Endothelial cell of umbilical vein (primary cell): ENCODE measurements at regions not wholly inside any gene's neighbourhood (a gene's known extent, or its start where the extent isn't known, plus 50 kb on each side); places are given as distances from the start of the nearest gene placed in this dataset.

ENCODE experiments used
- BruUV-seq: library from RNA; stranded (reverse); fragments of 400-500 nt; replicated peaks from 2 replicates; lab custom pipeline; 2021; lab: Mats Ljungman, UMichigan
- CTCF ChIA-PET: fragments of 300-600, 350-600 bp; sonication (Branson Sonifier 250); formaldehyde crosslinking; loops from one replicate; lab custom pipeline; 2021; ENCODE audit warnings: antibody characterized with exemption, inconsistent platforms; lab: Charles Lee
- POLR2A ChIA-PET: fragments of 300-600, 350-600 bp; sonication (Branson Sonifier 250); formaldehyde crosslinking; loops from one replicate; lab custom pipeline; 2021; ENCODE audit warnings: antibody characterized with exemption, inconsistent platforms; lab: Charles Lee
- DNase-seq: peaks from one replicate; pipeline ENCODE4 v3.0.0-alpha.2; 2011; ENCODE audit warnings: low read depth, low spot score
- FAIRE-seq: peaks from 2 replicates; lab custom pipeline; 2011; peaks lifted over from hg19 to GRCh38; lab: Jason Lieb, UNC
- H2AFZ ChIP-seq: 2 replicates; pipeline ENCODE4 v1.6.0; 2012; ENCODE audit warnings: low read depth, low read length, control low read depth, inconsistent platforms
- H3K27ac ChIP-seq: 2 replicates; pipeline ENCODE4 v1.5.1; 2011; ENCODE audit warnings: low read depth, mild to moderate bottlenecking, control low read depth, low read length, moderate library complexity; ENCODE audit not compliant: insufficient read depth
- H3K27me3 ChIP-seq, 2 experiments: 2 replicates each; pipeline versions ENCODE4 v1.6.0 to v1.6.1; 2011; ENCODE audit warnings: low read length in 2 of 2, mixed read lengths in 1 of 2; ENCODE audit not compliant: control insufficient read depth in 2 of 2, insufficient read depth in 2 of 2
- H3K36me3 ChIP-seq, 2 experiments: 2 replicates in 1 of 2; 3 replicates in 1 of 2; pipeline ENCODE4 v1.5.1; 2011; ENCODE audit warnings: low read length in 2 of 2, mild to moderate bottlenecking in 1 of 2, moderate library complexity in 1 of 2; ENCODE audit not compliant: control insufficient read depth in 2 of 2, insufficient read depth in 2 of 2; ENCODE audit errors: extremely low read depth in 1 of 2
- H3K4me1 ChIP-seq: 3 replicates; pipeline ENCODE4 v1.5.1; 2011; ENCODE audit warnings: mild to moderate bottlenecking, low read length; ENCODE audit not compliant: control insufficient read depth, insufficient read depth; ENCODE audit errors: extremely low read depth
- H3K4me2 ChIP-seq: 2 replicates; pipeline ENCODE4 v1.6.1; 2011; ENCODE audit warnings: low read length, control low read depth, mixed read lengths; ENCODE audit not compliant: insufficient read depth
- H3K4me3 ChIP-seq, 3 experiments: fragments of 200-600 bp in 1 of 3; sonication (generic), shearing (Covaris generic) in 1 of 3; replicated peaks in 1 of 3; 2 replicates each; pipeline ENCODE4 v1.5.1; 2011 to 2016; ENCODE audit warnings: control low read depth in 3 of 3, low read length in 3 of 3, mild to moderate bottlenecking in 2 of 3, inconsistent platforms in 1 of 3, low read depth in 1 of 3, moderate library complexity in 1 of 3; ENCODE audit not compliant: insufficient read depth in 1 of 3
- H3K79me2 ChIP-seq: 2 replicates; pipeline ENCODE4 v1.6.0; 2012; ENCODE audit warnings: low read length, inconsistent platforms; ENCODE audit not compliant: control insufficient read depth, insufficient read depth
- H3K9ac ChIP-seq: replicated peaks from 2 replicates; pipeline ENCODE3; 2011; ENCODE audit warnings: low read length, control low read depth; ENCODE audit not compliant: insufficient read depth; ENCODE audit errors: extremely low read depth
- H3K9me1 ChIP-seq: replicated peaks from 3 replicates; pipeline ENCODE4 v1.6.0; 2011; ENCODE audit warnings: mild to moderate bottlenecking, low read length; ENCODE audit not compliant: control insufficient read depth, insufficient read depth; ENCODE audit errors: extremely low read depth
- H3K9me3 ChIP-seq: replicated peaks from 2 replicates; pipeline ENCODE4 v1.5.1; 2012; ENCODE audit warnings: low read length, inconsistent platforms; ENCODE audit not compliant: control insufficient read depth, insufficient read depth
- H4K20me1 ChIP-seq: replicated peaks from 2 replicates; pipeline ENCODE3; 2011; ENCODE audit warnings: mild to moderate bottlenecking, low read length; ENCODE audit not compliant: control insufficient read depth, insufficient read depth; ENCODE audit errors: extremely low read depth
- EZH2 ChIP-seq: IDR thresholded peaks from 2 replicates; pipeline ENCODE4 v1.6.1; 2012; ENCODE audit warnings: borderline replicate concordance, low read depth, mild to moderate bottlenecking, moderate library complexity, low read length, inconsistent platforms; ENCODE audit not compliant: severe bottlenecking
- FOS ChIP-seq: IDR thresholded peaks from 2 replicates; pipeline ENCODE4 v1.6.1; 2011; ENCODE audit warnings: mild to moderate bottlenecking, low read length, moderate library complexity, borderline replicate concordance; ENCODE audit not compliant: insufficient read depth
- GATA2 ChIP-seq: IDR thresholded peaks from 2 replicates; pipeline ENCODE4 v1.7.0; 2011; ENCODE audit warnings: low read depth, mild to moderate bottlenecking, moderate library complexity, mixed read lengths, low read length; ENCODE audit not compliant: insufficient read length, insufficient read depth
- JUN ChIP-seq: IDR thresholded peaks from 2 replicates; pipeline ENCODE4 v1.6.1; 2011; ENCODE audit warnings: borderline replicate concordance, low read depth; ENCODE audit not compliant: insufficient read length, insufficient read depth
- MYC ChIP-seq: IDR thresholded peaks from one replicate; pipeline ENCODE4 v1.6.1; 2011; ENCODE audit warnings: mild to moderate bottlenecking, low read depth, low read length
- POLR2A ChIP-seq: IDR thresholded peaks from 2 replicates; pipeline ENCODE4 v1.6.1; 2012; ENCODE audit warnings: low read depth, mild to moderate bottlenecking, control low read depth, low read length
- POLR2AphosphoS5 ChIP-seq: IDR thresholded peaks from 2 replicates; pipeline ENCODE4 v1.6.1; 2012; ENCODE audit warnings: low read depth, mild to moderate bottlenecking, control low read depth, low read length, moderate library complexity; ENCODE audit not compliant: insufficient read depth
- dilution Hi-C: fragments of 300-500 bp; cut with MboI; formaldehyde crosslinking; loops from one replicate; pipeline ENCODE4 v1.15.0; 2019; ENCODE audit warnings: low sequenced_read_pairs; ENCODE audit not compliant: extremely low pct_ligation_motif_present
- intact Hi-C: fragments of 100-400 bp; cut with micrococcal nuclease; formaldehyde crosslinking; loops from one replicate; pipeline ENCODE4 v1.10.0; 2022
- TF ChIP-seq, protein P1 (sequence below): IDR thresholded peaks from 2 replicates; pipeline ENCODE4 v1.6.1; 2011; ENCODE audit not compliant: insufficient read depth, insufficient read length
- TF ChIP-seq, protein P2 (sequence below), 2 donors: IDR thresholded peaks; 1 replicate in 1 of 2; 2 replicates in 1 of 2; pipeline ENCODE4 v1.5.1; 2011; ENCODE audit warnings: low read length in 2 of 2, mild to moderate bottlenecking in 2 of 2, moderate library complexity in 2 of 2, control low read depth in 1 of 2, inconsistent platforms in 1 of 2, low read depth in 1 of 2; ENCODE audit not compliant: insufficient read depth in 1 of 2; ENCODE audit errors: extremely low read depth in 1 of 2

DNA sequence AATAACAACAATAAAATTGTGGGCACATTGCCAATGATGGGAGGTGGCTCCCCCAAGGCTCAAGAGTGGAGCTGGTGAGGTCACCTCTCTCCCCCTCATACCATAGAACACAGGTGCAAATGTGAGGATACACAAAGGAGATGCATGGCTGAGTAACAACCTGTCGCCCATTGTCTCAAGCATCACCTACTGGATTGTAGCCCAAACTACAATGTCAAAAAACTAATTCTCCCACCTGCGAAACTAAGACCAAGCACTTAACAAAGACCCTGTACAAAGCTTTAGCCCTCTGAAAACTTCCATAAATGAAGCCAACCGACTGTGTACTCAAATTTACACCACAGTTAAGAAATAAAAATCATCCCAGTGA is 50.4 kb upstream of the IGSF11 start:
- Histone ChIP-seq H2AFZ (no peak overlapping the region), H3K9me1 (no peaks in the 10 kb centered on the region), H3K4me1 (no peaks in the 10 kb centered on the region), H3K9me3 (no peaks in the 10 kb centered on the region), H3K36me3 (no peaks in the 10 kb centered on the region), H3K27ac (no peak overlapping the region), H3K9ac (no peak overlapping the region), H3K27me3 (no peaks in the 10 kb centered on the region), H4K20me1 (no peaks in the 10 kb centered on the region), H3K4me3 (no peak overlapping the region), H3K79me2 (no peaks in the 10 kb centered on the region), H3K4me2 (no peak overlapping the region)
- TF ChIP-seq POLR2AphosphoS5 = no peak
- no peak for TF ChIP-seq EZH2
- TF ChIP-seq GATA2 = no peak
- no peak for TF ChIP-seq POLR2A
- TF ChIP-seq FOS = no peak
- TF ChIP-seq, protein P1, sequence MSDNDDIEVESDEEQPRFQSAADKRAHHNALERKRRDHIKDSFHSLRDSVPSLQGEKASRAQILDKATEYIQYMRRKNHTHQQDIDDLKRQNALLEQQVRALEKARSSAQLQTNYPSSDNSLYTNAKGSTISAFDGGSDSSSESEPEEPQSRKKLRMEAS = no peak
- TF ChIP-seq, protein P2, sequence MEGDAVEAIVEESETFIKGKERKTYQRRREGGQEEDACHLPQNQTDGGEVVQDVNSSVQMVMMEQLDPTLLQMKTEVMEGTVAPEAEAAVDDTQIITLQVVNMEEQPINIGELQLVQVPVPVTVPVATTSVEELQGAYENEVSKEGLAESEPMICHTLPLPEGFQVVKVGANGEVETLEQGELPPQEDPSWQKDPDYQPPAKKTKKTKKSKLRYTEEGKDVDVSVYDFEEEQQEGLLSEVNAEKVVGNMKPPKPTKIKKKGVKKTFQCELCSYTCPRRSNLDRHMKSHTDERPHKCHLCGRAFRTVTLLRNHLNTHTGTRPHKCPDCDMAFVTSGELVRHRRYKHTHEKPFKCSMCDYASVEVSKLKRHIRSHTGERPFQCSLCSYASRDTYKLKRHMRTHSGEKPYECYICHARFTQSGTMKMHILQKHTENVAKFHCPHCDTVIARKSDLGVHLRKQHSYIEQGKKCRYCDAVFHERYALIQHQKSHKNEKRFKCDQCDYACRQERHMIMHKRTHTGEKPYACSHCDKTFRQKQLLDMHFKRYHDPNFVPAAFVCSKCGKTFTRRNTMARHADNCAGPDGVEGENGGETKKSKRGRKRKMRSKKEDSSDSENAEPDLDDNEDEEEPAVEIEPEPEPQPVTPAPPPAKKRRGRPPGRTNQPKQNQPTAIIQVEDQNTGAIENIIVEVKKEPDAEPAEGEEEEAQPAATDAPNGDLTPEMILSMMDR (IDR thresholded peaks at IDR 0.05; ENCODE audit: extremely low read depth in 1 of 2, insufficient read depth in 1 of 2, low read depth in 1 of 2, low read length in 2 of 2) = no peak
- TF ChIP-seq MYC = no peak
- no peak for TF ChIP-seq JUN
- ChIA-PET POLR2A (no interaction called here), CTCF (interaction anchor here (1.0 kb wide), 1 partner anchor 203 kb away, joined by 3 read pairs; no protein-coding TSS in a partner anchor)
- BruUV-seq = no TSS peak
- no peak for FAIRE-seq
- dilution Hi-C loops (no loop called here), intact Hi-C loops (no loop called here)
- DNase-seq = no peak
